Loucy (cell line): ENCODE measurements at regions not wholly inside any gene's neighbourhood (a gene's known extent, or its start where the extent isn't known, plus 50 kb on each side); places are given as distances from the start of the nearest gene placed in this dataset.
"Not testable (repeated sequence)": the region's sequence is repeated elsewhere in the genome, so short reads cannot be mapped to it uniquely, and the experiment has no call there.

Experiments used
- H2AFZ ChIP-seq: fragments of 200-600 bp; sonication (generic); 2 replicates; pipeline ENCODE4 v1.6.0; 2016; ENCODE audit warnings: antibody characterized with exemption, mild to moderate bottlenecking, low read length, moderate library complexity
- H3F3A ChIP-seq: fragments of 200-600 bp; 2 replicates; pipeline ENCODE4 v1.6.0; 2016; ENCODE audit warnings: antibody characterized with exemption, low read depth, mild to moderate bottlenecking
- H3K27me3 ChIP-seq: fragments of 200-600 bp; sonication (generic); 2 replicates; pipeline ENCODE4 v1.6.1; 2014; ENCODE audit warnings: low read length, mild to moderate bottlenecking; ENCODE audit not compliant: insufficient read depth, poor library complexity, severe bottlenecking
- H3K36me3 ChIP-seq: fragments of 200-600 bp; sonication (generic); 2 replicates; pipeline ENCODE4 v1.6.1; 2016; ENCODE audit warnings: low read length; ENCODE audit not compliant: insufficient read depth
- H3K4me1 ChIP-seq: fragments of 200-600 bp; sonication (generic); 2 replicates; pipeline ENCODE4 v1.5.1; 2014; ENCODE audit warnings: low read length, mild to moderate bottlenecking; ENCODE audit not compliant: insufficient read depth, poor library complexity, severe bottlenecking
- H3K4me2 ChIP-seq: fragments of 200-600 bp; sonication (generic); 2 replicates; pipeline ENCODE4 v1.6.0; 2014; ENCODE audit warnings: antibody characterized with exemption, low read length, low read depth, mild to moderate bottlenecking; ENCODE audit not compliant: poor library complexity, severe bottlenecking
- H3K4me3 ChIP-seq: fragments of 200-600 bp; sonication (generic); 2 replicates; pipeline ENCODE4 v1.5.1; 2014; ENCODE audit warnings: low read length, mild to moderate bottlenecking, mixed read lengths; ENCODE audit not compliant: poor library complexity, severe bottlenecking
- H3K79me2 ChIP-seq: fragments of 200-600 bp; sonication (generic); 2 replicates; pipeline ENCODE4 v1.6.1; 2014; ENCODE audit warnings: low read length; ENCODE audit not compliant: insufficient read depth
- H3K9ac ChIP-seq: fragments of 200-600 bp; sonication (generic); 2 replicates; pipeline ENCODE4 v1.6.0; 2014; ENCODE audit warnings: mild to moderate bottlenecking, low read depth, low read length, moderate library complexity; ENCODE audit not compliant: poor library complexity, severe bottlenecking
- H3K9me2 ChIP-seq: fragments of 200-600 bp; sonication (generic); replicated peaks from 2 replicates; pipeline ENCODE4 v1.6.1; 2016; ENCODE audit warnings: low read depth, low read length, mixed read lengths
- H3K9me3 ChIP-seq: fragments of 200-600 bp; sonication (generic); 2 replicates; pipeline ENCODE4 v1.6.1; 2014; ENCODE audit warnings: mild to moderate bottlenecking, antibody characterized with exemption, low read length, low read depth; ENCODE audit not compliant: insufficient read depth
- H4K20me1 ChIP-seq: fragments of 200-600 bp; sonication (generic); 2 replicates; pipeline ENCODE4 v1.6.0; 2014; ENCODE audit warnings: antibody characterized with exemption, low read length, mild to moderate bottlenecking; ENCODE audit not compliant: insufficient read depth, poor library complexity, severe bottlenecking
- CTCF ChIP-seq: fragments of 200-600 bp; sonication (generic); conservative IDR thresholded peaks from 2 replicates; pipeline ENCODE4 v1.5.1; 2014; ENCODE audit warnings: mild to moderate bottlenecking, antibody characterized with exemption, low read length
- EZH2phosphoT487 ChIP-seq: fragments of 200-600 bp; IDR thresholded peaks from 2 replicates; pipeline ENCODE4 v1.6.1; 2018; ENCODE audit warnings: antibody characterized with exemption, mild to moderate bottlenecking, moderate library complexity, borderline replicate concordance

GRCh38 chr7:152914014-152914844 is 154.7 kb downstream of the ACTR3B start:
- no peaks in the 10 kb centered on the region for H3K9me2 ChIP-seq
- no peak overlapping the region for H3K9ac ChIP-seq
- TF ChIP-seq EZH2phosphoT487 (no peak), CTCF (no peak)
- no peaks in the 10 kb centered on the region for H3K27me3 ChIP-seq
- no peaks in the 10 kb centered on the region for H3K36me3 ChIP-seq
- no peaks in the 10 kb centered on the region for H3K4me1 ChIP-seq
- no peaks in the 10 kb centered on the region for H3F3A ChIP-seq
- H3K79me2 ChIP-seq, result no peaks in the 10 kb centered on the region
- H3K9me3 ChIP-seq, result peaks cover 5% of the 10 kb centered on the region; the same call in 1 of the 2 replicates
- no peak overlapping the region for H3K4me2 ChIP-seq
- no peaks in the 10 kb centered on the region for H4K20me1 ChIP-seq
- H3K4me3 ChIP-seq, result no peak overlapping the region
- no peak overlapping the region for H2AFZ ChIP-seq

GRCh38 chr7:152914845-152915102 is 155.2 kb downstream of the ACTR3B start:
- not testable (repeated sequence) for H3K4me1 ChIP-seq, H3K9ac ChIP-seq, H3K79me2 ChIP-seq, H3K9me2 ChIP-seq, H2AFZ ChIP-seq, H3F3A ChIP-seq, H3K27me3 ChIP-seq, H3K4me2 ChIP-seq, H3K36me3 ChIP-seq, H4K20me1 ChIP-seq, H3K9me3 ChIP-seq, H3K4me3 ChIP-seq

DNA sequence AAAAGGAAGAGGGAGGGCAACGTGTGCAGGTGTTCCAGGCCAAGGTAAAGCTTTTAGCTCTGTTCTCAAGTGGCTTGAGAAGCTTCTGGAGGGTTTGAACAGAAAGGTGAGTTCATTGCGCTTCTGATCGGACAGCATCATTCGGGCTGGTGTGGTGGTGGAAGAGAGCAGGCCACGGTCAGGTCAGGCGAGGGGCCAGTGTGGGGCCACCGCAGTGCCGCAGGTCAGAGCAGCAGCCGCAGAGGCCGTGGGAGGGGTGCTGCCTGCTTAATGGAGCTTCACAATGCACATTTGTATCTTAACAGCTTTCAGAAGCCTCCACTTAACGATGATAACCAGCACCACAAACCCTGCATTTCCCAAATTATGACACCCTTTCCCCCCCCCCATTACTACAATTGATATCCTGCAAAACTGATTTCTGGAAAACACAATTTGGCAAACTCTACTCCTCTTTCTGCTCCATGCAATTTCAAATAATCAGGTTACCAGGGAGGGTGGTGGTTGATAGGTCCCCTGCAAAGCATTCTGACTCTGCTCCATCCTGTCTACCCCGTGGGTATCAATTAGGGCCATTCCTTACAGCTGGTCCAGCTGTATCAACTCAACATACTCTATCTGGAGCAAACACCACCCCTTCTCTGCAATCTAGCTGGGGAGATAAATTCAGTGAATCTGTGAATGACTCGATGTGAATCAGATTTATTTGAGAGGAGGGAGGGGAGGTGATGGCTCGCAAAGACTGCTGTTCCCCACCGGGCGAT is 162.9 kb downstream of the ACTR3B start:
- Histone ChIP-seq H3K9ac (no peak overlapping the region), H3K9me2 (no peaks in the 10 kb centered on the region), H4K20me1 (no peaks in the 10 kb centered on the region), H3K4me2 (no peak overlapping the region), H3F3A (no peaks in the 10 kb centered on the region), H3K4me1 (no peaks in the 10 kb centered on the region), H3K36me3 (no peaks in the 10 kb centered on the region), H3K9me3 (peaks cover 15% of the 10 kb centered on the region; the same call in 1 of the 2 replicates), H2AFZ (no peak overlapping the region), H3K4me3 (no peak overlapping the region), H3K27me3 (no peaks in the 10 kb centered on the region), H3K79me2 (no peaks in the 10 kb centered on the region)
- TF ChIP-seq EZH2phosphoT487, result no peak
- TF ChIP-seq CTCF, result no peak
